ENCODE measurements at regions not wholly inside any gene's neighbourhood (a gene's known extent, or its start where the extent isn't known, plus 50 kb on each side); places are given as distances from the start of the nearest gene placed in this dataset.

DNA sequence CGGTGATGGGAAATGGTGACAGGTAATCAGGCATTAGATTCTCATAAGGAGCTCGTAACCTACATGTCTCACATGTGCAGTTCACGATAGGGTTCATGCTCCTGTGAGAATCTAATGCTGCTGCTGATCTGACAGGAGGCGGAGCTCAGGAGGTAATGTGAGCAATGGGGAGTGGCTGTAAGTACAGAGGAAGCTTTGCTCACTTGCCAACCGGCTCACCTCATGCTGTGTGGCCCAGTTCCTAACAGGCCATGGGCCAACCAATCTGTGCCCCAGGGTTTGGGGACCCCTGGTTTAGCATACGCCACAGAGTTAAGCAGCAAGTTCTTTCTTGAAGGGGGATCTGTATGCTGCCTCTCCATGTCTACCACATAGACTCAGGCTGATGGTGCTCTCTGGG is 133.1 kb downstream of the IQUB start:
- DNase-seq, result no peak

DNA sequence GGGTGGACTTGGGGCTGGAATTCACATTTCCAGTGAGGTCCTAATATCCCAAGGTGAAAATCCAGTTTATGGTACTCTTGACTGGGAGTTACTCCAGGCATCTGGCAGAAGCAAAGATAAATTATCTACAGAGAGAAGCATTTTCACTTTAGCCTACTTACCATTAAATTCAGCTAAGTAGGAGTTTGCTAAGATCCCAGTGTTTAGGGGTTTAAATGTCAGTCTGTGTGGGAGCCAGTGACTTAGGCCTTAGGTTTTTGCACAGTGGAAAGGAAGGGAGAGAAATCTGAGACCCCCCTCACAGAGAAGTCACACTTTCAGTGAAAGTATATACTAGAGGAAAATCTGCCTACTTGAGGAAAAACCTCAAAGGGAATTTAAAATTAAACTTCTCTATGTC is 134.2 kb downstream of the IQUB start:
- DNase-seq, result no peak

DNA sequence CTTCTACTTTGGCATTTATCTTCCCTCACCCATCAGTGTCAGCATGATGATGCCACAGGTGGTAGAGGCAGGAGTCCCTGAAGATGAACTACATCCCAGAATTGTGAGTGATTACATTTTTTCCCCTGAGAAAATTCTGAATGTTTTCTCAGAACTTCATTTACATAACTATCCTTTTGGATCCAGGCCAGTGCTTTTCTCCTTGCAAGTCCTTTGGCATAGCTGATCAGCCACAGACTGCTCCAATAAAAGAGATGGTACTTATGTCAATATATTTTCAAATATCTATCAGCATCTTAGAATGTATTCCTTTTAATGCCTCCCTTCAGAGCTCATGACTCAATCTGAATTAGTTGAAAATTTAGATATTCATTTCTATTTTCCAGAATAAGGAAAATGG is 135.5 kb downstream of the IQUB start:
- DNase-seq, result no peak

DNA sequence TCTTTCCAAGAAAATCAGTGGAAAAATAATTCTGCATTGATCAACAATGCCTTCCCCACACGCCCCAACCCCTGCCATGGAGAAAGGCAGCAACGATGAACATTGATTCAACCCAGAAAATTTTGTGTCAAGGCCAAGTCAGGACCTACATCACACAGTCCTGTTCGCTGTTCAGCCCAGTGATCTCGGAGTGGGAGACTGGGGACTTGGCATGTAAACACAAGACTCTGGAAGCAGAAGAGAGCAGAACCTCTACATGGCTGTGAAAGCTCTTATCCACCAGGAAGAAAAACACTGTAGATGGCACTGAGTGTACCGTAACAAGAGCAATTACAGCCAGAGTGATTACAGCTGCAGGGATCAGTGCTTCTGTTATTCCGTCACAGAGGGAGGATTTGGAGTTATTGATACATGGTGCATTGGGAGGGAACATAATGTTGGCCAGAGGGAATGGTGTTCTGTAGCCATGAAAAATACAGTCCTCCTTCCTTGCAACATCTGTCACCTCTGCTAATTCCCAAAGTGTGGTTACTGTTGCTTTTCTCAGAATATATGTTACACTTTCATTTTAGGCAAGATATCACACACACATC is 136.6 kb downstream of the IQUB start:
- no peak for DNase-seq

DNA sequence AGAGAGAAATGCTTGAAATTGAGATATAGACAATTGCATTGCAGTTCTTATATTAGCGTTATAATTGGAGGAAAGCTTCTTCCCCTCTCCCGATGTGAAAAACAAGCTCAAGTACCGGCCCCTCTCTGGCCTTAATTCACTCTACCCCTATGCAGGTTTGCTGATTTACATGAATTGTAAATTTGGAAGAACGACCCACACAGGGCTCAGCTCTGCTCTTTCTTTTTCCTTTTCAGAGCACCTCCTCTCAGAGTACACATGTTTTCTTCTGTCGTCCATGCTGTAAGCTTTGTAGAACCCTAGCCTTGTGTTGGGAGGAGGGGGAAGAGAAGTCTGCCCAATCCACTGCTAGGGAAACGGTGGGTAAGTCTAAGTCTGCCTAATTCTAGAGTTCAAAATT is 140.8 kb downstream of the IQUB start:
- no peak for DNase-seq

DNA sequence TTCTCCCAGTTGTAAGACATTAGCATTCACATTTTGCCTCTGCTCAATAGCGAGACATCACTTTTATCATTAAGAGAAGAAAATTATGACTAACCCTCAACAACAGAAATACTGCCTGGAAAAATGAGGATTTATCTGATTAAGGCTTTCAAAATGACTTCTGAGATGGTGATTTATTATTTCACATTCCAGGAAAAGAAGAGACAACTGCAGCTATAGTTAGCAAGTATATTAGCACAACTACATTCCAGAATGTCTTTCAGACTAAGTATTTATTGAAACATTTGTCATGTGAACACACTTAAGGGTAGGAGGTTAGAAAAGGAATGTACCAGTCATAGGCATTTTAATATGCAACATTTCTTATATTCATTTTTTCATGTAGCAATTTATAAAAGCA is 162.0 kb downstream of the IQUB start:
- DNase-seq, result no peak

DNA sequence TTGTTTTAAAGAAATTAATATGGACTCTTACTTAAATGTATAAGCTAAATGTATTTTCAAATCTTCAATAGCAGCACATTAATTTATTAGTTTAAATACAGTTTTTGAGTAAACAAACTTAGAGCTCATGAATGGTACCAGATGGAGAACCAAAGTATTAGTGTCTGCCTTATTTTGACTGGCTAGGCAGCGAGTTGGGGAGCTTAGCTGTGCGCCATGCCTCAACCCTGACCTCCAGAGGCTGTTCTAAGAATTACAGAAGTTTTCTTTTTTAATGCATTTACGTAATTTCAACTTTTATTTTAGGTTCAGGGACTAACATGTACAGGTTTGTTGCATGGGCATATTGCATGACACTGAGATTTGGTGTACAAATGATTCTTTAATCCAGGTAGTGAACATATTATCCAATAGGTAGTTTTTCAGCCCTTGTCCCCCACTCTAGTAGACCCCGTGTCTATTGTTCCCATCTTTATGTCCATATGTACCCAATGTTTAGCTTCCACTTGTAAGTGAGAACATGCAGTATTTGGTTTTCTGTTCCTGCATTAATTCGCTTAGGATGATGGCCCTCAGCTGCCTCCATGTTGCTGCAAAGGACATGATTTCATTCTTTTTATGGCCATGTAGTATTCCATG is 166.8 kb downstream of the IQUB start:
- peak; percentile 59 for DNase-seq

DNA sequence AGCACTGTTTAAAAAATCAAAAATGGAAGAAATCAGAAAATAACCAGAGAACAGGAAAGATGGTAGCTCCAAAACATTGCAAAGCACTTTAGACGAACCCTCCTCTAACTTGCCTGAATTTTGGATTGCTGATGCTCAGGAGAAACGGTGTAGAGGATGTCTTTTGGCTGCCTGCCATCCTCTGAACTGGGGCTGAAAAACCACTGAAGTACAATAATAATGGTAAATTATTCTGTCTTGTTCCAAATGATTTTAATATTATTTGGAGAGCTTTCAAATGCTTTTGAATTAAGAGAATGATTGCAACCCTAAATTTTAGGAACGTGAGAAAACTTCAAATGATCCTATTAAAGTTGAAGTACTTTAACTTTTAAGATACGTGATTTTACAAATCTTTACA is 167.3 kb upstream of the SLC13A1 start:
- no peak for DNase-seq

DNA sequence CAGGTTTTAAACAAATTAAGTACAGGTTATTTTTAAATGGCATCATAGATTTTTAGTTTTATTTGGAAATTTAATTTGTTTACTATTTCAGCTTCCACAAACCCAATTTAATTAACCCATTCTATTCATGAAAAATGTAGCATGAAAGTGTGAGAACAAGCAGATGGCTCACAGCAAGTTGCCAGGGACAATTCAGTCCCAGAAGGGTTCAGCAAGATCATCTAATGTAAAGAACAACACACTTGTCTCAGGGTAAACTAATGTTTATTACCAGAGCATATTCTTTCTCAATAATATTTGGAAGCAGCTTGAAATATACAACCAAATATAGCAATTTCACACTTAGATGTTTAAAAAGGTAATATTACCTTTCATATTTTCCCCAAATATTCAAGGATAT is 166.9 kb upstream of the SLC13A1 start:
- DNase-seq, result no peak

DNA sequence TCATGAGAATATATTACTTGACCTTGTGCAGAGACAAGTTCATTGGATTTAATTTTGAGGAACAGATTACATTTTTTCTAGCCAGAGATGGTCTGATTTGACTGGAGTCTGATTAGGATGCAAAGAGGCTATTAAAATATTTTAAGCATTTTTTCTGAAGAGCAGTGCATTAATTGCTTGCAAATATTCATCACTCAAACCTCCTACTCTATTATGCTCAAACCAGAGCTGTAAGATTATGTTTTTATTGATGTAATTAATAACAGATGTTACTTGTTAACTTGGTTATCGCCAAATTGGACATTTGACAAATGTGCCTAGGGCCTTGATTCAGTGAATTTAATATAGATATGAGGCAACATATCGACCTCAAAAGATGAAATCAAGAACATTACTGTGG is 160.9 kb upstream of the SLC13A1 start:
- no peak for DNase-seq

DNA sequence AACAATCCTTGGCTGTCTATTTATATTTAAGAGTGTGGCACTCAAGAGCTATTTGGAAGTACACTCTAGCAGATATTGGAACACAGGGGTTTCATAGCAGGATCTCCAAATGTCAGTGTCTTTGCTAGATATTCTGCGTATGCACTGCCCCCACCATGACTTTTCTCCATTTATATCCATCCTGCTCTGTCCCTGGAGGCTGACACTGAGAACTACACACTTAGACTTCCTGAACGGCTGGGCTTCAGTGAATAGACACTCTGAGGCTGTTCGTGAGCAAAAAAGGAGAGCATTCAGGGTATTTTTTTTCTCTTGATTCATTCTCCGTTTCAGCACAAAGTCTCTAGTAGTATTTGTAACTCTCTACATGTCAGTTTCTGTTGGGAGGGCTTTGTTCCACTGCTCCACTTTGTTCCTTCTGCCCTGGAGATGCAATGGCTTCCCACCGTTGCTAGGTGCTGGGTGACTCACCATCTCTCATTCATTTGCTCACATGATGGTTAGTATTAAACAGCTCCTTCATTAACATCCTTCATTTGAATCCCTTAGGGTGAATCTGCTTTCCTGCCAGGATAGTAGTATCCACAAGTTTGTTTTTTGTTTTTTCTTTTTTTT is 155.9 kb upstream of the SLC13A1 start:
- no peak for DNase-seq

DNA sequence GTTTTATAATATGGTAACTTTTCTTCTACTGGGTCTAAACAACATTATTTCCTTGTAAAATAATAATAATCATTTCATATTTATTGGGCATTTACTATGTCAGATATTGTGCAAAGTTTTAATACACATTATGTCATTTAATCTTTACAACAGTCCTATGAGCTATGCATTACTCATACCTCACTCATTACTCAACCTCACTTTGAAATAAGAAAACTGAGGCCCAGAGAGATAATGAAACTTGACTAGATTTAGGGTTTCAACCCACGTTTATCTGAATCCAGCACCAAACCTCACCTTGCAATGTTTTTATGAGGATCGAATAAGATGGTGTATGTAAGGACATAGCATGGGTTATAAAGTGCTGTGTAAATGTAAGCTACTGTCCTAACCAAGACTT is 153.2 kb upstream of the SLC13A1 start:
- DNase-seq, result no peak

DNA sequence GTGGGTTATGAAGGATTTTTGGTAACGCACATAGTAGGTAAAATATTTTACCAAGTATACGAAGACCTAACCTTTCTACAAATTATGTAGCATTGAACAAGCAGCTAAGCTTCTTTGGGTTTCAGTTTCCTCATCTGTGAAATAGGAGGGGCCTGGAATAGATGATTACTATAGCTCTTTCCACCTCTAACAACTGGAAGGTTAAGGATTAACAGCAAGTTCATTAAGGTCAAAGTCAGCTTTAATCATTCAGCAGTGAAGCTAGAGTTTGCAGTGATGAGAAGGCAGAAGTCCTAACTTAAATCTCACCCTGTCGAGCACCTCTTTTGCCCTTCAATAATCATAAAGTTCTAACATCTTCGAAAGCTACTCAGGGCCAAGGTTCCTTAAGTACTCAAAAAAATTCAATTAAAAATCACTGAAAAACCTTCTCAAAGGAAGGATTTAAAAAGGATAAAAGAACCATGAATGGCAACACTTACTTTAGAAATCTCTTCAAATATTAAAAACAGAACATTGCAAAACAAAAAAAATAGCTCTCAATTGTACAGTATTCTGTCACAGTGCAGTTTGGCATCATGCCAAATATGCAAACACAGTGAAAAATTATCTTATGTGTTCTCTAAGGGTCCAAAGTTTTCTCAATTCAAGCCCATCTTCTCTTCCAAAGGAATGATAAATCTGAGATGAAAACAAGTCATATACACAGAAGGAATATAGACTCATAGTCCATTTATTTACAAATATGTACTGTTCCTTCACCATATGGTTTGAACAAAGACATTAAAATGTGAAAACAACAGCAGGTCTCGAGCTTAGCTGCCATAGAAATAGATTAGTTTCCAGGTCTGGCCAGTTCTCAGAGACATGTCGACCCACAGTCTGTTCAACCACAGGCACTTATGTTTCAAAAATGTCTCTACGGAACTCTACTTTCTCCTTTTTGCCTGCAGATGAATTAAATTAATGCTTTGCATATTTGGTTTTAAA is 152.0 kb upstream of the SLC13A1 start:
- peak; percentile 2 for DNase-seq

DNA sequence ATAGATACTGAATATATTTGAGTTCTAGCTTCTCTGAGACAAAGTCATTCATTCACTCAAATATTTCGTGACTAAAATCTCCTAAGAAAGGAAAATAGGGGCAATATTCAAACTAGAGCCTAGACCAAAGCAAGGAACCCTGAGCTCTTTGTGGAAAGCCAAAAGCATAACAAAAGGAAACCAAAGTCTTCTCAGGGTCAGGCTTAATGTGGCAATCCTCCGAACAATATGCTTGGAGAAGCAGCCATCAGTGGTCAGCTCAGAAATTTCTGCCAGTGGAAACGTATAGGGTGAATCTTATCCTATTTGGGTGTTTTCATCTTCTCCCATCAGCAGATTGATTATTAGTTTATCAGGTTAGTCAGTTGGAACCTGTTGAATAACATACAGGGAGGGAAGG is 151.3 kb upstream of the SLC13A1 start:
- DNase-seq, result no peak

DNA sequence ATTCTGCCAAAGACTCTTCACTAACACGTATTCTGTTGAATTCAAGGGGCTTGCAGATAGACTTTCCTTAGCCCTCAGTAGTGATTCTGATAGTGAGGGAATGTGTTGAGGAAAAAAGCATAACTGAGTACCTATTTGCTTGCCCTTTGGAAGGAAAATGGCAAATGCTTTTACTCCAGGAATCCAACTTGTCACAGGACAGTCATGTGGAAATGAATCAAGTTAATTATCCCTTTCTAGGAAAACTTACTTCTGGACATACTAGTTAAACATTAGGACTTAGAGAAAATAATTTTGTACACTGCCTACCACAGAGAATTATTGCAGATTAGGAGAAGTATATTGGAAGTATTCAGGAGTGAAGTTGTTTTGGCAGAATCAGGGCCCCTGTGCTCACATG is 148.9 kb upstream of the SLC13A1 start:
- no peak for DNase-seq

DNA sequence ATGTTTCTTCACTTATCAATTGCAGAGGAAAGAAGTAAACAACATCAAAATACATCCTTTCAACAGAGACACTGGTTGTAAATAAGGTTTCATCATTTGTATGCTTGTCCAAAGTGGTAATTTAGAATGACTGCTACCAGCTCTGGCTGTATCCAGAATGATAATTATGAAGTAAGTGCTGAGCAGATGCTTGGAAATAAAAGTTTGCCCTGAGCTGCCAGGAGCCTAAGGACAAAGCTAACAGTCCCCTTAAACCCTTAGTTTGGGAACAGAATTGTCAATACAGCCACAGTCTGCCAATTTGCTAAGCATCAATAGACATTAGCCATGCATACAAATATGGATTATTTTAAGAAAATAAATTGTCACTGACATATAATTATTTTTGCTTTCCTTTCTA is 147.0 kb upstream of the SLC13A1 start:
- DNase-seq, result no peak

DNA sequence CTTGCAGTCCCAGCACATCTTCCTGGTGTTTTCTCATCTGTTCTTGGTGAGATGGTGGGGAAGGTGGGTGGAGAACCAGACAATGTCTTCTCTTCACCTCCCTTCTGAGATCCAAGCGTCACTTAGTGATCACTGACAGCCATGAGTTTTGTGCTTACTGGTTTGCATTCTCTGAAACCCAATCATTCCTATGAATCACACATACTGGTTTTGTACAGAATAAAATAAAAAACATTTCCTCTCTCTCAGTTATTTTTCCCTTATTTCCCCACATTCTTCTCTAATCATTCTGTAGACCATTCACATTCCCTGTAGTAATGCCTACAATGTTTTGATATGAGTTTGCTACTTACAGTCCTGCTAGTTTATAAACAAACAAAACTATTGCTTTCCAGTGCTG is 143.8 kb upstream of the SLC13A1 start:
- DNase-seq, result no peak

DNA sequence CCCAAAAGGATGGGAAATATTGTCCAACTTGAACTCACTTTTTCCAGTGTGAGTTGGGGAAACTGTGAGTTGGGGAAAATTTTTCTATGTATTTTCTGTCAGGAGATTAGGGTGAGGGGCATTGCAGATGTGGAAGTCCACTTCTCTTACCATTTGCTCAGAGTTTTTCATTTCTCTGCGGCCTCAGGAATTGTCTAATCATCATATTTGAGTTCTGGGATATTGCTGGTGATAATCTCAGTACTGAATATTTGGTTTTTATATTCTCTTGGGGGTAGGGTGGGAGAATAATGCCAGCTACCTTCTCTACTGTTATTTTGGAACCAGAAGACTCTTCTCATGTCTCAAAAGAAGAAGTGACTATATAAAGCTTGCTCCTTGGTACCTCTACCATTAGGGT is 141.3 kb upstream of the SLC13A1 start:
- no peak for DNase-seq

DNA sequence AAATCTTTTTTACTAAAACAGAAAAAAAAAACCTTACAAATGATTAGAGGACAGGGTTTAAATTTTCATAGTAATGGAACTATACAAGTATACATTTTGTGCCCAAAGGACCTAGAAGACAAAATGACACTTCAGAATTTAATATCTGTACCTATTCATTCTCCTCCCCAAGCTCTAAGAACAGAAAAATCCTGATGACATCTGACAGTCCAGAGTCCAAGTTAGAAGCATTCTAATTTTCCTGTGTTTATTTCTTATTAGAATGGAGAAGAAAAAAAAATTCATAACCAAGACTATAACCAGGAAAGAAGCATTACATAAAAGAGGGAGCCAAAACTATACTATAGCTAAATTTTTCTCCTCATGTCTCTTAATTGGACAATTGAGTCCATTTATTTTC is 138.9 kb upstream of the SLC13A1 start:
- no peak for DNase-seq

DNA sequence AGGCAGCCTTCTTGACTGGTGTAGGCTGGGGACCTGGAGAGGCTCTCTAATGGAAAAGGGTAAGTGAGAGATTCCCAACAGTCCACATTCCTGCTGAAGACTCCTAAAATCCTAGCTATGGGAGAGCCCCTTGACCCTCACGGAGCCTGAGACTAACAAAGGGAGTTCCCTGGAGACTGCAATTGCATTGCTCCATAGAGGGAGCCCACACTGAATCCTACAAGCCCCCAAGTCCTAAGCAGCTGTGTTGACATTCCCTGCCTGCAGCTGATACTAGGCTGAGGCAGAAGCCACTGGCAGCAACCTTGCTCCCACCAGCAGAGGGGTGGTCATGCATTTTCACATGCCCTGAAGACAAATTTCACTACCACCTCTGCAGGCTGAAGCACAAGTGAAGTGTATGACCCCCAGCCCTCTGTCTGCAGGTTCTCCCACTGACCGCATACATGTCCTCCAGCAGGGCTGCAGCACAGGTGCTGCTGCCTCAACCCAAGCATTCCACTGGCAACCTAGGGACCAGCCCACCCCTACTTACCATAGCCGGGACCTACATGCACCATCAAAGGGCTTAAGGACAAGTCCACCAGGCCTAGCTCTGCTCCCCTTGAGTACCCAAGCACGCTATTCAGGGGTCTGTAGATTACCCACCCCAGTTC is 130.3 kb upstream of the SLC13A1 start:
- no peak for DNase-seq

DNA sequence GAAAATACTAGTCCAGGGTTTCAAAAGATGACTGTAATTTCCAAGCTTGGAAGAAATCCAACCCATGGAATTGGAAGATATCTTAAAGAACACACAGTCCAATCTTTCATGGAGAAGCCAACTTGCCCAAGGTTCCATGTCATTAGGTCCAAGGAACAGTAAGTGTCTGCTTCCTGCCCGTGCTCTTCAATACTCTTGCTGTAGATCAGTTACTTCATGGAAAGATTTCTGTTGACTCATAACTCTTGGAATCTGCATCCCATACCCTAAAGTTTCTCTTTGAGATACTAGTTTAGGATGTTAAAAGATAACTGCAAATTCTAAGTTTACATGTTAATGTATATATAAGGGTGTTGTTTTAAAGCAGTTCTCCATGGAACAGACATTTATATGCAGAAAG is 127.9 kb upstream of the SLC13A1 start:
- no peak for DNase-seq

DNA sequence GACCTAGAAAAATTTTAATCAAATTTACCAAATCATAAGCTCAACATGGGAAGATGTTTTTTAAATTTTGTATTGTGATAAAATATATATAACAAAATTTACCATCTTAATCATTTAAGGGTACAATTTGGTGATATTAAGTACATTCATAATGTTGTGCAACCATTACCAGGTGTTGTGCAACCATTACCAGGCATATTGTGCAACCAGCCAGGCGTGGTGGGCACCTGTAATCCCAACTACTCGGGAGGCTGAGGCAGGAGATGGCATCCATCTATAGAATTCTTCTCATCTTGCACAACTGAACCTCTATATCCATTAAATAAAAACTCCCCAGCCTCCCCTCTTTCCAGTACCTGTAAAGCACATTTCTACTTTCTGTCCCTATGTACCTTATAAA is 124.5 kb upstream of the SLC13A1 start:
- DNase-seq, result no peak

DNA sequence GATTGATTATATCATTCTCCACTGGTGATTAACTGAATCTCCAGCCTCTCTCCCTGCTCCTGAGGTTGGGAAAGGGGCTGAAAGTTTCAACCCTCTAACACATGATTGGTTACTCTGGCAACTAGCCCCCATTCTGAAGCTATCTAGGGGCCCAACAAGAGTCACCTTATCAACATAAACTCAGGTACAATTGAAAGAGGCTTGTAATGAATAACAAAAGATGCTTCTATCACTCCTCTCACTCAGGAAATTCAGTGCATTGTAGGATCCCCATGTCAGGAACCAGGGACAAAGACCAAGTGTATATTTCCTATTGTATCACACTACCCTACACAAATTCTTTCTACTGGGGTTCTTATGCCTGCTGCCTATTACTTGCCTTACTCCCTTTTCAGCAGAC is 123.9 kb upstream of the SLC13A1 start:
- no peak for DNase-seq

All from hematopoietic multipotent progenitor cell treated with erythropoietin and hydrocortisone succinate and interleukin-3 and kit ligand, for 6 days (in vitro differentiated cells).